ENCODE measurements at regions not wholly inside any gene's neighbourhood (a gene's known extent, or its start where the extent isn't known, plus 50 kb on each side); places are given as distances from the start of the nearest gene placed in this dataset.
"Not testable (repeated sequence)": the region's sequence is repeated elsewhere in the genome, so short reads cannot be mapped to it uniquely, and the experiment has no call there.

- TF ChIP-seq POLR2AphosphoS5 (IDR thresholded peaks at IDR 0.05; ENCODE audit: low read depth) (no peak), CTCF (IDR thresholded peaks at IDR 0.05; ENCODE audit: insufficient read depth, low read length) (no peak), GABPA (IDR thresholded peaks at IDR 0.05; ENCODE audit: low read depth) (no peak), SPI1 (IDR thresholded peaks at IDR 0.05; ENCODE audit: borderline replicate concordance, low read depth) (no peak)
- TF ChIP-seq, protein P1, sequence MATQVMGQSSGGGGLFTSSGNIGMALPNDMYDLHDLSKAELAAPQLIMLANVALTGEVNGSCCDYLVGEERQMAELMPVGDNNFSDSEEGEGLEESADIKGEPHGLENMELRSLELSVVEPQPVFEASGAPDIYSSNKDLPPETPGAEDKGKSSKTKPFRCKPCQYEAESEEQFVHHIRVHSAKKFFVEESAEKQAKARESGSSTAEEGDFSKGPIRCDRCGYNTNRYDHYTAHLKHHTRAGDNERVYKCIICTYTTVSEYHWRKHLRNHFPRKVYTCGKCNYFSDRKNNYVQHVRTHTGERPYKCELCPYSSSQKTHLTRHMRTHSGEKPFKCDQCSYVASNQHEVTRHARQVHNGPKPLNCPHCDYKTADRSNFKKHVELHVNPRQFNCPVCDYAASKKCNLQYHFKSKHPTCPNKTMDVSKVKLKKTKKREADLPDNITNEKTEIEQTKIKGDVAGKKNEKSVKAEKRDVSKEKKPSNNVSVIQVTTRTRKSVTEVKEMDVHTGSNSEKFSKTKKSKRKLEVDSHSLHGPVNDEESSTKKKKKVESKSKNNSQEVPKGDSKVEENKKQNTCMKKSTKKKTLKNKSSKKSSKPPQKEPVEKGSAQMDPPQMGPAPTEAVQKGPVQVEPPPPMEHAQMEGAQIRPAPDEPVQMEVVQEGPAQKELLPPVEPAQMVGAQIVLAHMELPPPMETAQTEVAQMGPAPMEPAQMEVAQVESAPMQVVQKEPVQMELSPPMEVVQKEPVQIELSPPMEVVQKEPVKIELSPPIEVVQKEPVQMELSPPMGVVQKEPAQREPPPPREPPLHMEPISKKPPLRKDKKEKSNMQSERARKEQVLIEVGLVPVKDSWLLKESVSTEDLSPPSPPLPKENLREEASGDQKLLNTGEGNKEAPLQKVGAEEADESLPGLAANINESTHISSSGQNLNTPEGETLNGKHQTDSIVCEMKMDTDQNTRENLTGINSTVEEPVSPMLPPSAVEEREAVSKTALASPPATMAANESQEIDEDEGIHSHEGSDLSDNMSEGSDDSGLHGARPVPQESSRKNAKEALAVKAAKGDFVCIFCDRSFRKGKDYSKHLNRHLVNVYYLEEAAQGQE (IDR thresholded peaks at IDR 0.05; ENCODE audit: insufficient replicate concordance, low read depth) = no peak
- Histone ChIP-seq H3K4me3 (replicated peaks; ENCODE audit: insufficient read depth, low read length) (no peak overlapping the region), H3K27ac (replicated peaks) (no peak overlapping the region), H3K27me3 (ENCODE audit: insufficient read depth, poor library complexity, severe bottlenecking) (no peaks in the 10 kb centered on the region)
- no peak for DNase-seq (ENCODE audit: low read depth in 1 of 2, low spot score in 1 of 2)
Measured at GRCh38 chr4:128630871-128631270, 178.6 kb upstream of the JADE1 start.

DNA sequence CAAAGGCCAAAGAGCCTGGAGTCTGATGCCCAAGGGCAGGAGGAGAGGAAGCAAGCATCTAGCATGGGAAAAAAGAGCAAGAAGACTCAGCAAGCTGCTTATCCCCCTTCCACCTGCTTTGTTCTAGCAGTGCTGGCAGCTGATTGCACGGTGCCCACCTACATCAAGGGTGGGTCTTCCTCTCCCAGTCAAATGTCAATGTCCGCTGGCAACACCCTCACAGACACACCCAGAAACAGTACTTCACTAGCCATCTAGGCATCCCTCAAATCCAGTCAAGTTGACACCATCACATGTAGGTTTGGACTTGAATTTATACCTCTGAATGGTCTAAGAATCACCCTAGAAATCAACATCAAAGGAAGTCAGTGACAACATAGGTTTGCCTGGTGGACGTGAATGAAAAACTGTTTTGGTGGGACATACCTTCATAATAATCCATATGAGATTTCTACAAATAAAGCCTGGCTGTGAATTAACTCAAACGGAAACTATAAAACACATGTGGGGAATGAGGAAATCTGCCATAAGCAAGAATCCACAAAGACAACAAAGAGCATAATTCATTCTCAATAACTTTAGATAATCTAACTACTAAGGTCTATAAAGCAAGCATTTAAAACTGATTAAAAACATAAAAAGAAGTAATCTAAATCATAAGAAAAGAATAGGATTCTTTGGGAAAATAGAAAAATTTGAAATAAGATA lies 185.8 kb upstream of the JADE1 start:
- no peak for DNase-seq (ENCODE audit: low read depth in 1 of 2, low spot score in 1 of 2)

GRCh38 chr4:128620279-128620965 lies 189.1 kb upstream of the JADE1 start:
- not testable (repeated sequence) for H3K4me3 ChIP-seq (replicated peaks; ENCODE audit: insufficient read depth, low read length); H3K27me3 ChIP-seq (ENCODE audit: insufficient read depth, poor library complexity, severe bottlenecking); DNase-seq (ENCODE audit: low read depth in 1 of 2, low spot score in 1 of 2); H3K27ac ChIP-seq (replicated peaks)

More for the DNA sequence above, 185.8 kb upstream of the JADE1 start:
- Histone ChIP-seq H3K27ac (replicated peaks) (no peak overlapping the region), H3K4me3 (replicated peaks; ENCODE audit: insufficient read depth, low read length) (no peak overlapping the region), H3K27me3 (ENCODE audit: insufficient read depth, poor library complexity, severe bottlenecking) (no peaks in the 10 kb centered on the region)
- no peak for TF ChIP-seq POLR2AphosphoS5 (IDR thresholded peaks at IDR 0.05; ENCODE audit: low read depth)
- no peak for TF ChIP-seq SPI1 (IDR thresholded peaks at IDR 0.05; ENCODE audit: borderline replicate concordance, low read depth)
- no peak for TF ChIP-seq GABPA (IDR thresholded peaks at IDR 0.05; ENCODE audit: low read depth)
- TF ChIP-seq CTCF (IDR thresholded peaks at IDR 0.05; ENCODE audit: insufficient read depth, low read length) = no peak
- TF ChIP-seq, protein P1 (IDR thresholded peaks at IDR 0.05; ENCODE audit: insufficient replicate concordance, low read depth) = no peak

DNA sequence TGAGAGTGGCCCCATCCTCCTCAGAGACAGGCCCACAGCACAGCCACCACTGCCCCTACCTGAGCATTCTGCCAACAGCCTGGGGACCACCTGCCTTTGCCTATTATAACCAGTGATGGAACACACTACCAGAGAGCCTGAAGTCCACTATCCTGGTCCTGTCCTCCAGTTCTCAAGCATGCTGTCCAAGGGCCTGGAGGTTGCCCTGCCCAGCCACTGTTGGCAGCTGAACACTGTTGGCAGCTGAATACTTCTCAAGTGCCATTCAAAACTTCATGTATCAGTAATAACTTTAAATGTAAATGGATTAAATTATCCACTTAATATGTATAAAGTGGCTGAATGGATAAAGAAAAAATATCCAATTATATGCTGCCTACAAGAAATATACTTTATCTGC lies 194.3 kb upstream of the JADE1 start:
- TF ChIP-seq, protein P1 (IDR thresholded peaks at IDR 0.05; ENCODE audit: insufficient replicate concordance, low read depth) = no peak
- TF ChIP-seq SPI1 (IDR thresholded peaks at IDR 0.05; ENCODE audit: borderline replicate concordance, low read depth) (no peak), GABPA (IDR thresholded peaks at IDR 0.05; ENCODE audit: low read depth) (no peak), CTCF (IDR thresholded peaks at IDR 0.05; ENCODE audit: insufficient read depth, low read length) (no peak), POLR2AphosphoS5 (IDR thresholded peaks at IDR 0.05; ENCODE audit: low read depth) (no peak)
- H3K27me3 ChIP-seq (ENCODE audit: insufficient read depth, poor library complexity, severe bottlenecking) = no peaks in the 10 kb centered on the region
- no peak overlapping the region for H3K27ac ChIP-seq (replicated peaks)
- H3K4me3 ChIP-seq (replicated peaks; ENCODE audit: insufficient read depth, low read length) = no peak overlapping the region
- no peak for DNase-seq (ENCODE audit: low read depth in 1 of 2, low spot score in 1 of 2)
